HG02981 (cell line): ENCODE measurements at regions not wholly inside any gene's neighbourhood (a gene's known extent, or its start where the extent isn't known, plus 50 kb on each side); places are given as distances from the start of the nearest gene placed in this dataset.
"Not testable (repeated sequence)": the region's sequence is repeated elsewhere in the genome, so short reads cannot be mapped to it uniquely, and the experiment has no call there.

Experiments
- ATAC-seq: cut with Tn5 transposase; IDR thresholded peaks from one replicate; pipeline ENCODE4 v1.9.1; 2021; ENCODE audit warnings: mild to moderate bottlenecking, moderate library complexity; ENCODE audit not compliant: unreplicated experiment

DNA sequence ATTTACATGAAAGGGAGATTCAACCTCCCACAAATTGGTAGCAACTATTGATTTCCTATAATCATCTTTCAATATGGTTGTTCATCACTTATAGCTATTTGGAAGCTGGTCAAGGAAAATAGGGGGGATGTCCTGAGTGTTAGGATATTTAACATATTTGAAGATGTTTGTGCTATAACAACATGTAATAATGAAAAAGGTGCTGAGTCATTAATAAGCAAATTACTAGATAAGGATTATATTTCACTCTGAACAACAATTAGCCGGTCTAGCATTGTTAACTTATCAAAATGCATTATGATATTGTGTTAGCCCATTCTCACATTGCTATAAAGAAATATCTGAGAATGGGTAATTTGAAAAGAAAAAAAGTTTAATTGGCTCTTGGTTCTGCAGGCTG lies 225.8 kb upstream of the ARPP21 start:
- no peak for ATAC-seq

DNA sequence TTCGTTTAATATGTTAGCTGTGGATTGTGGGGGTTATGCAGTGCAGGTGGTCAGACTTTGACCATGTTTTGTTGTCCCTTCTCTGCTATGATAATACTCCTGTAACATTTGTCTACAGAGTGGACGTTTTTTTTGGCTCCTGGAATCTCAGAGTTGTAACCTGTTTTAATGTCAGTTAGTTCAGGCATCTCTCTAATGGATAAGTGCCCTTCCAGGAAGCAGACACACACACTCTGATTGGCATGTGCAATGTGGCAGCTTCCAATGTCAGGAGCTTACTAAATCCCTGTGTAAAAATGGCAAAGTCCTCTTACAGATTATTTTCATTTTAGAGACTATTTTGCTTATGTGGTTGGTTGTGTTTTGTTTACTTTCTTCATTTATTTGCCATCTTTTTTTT lies 222.2 kb upstream of the ARPP21 start:
- no peak for ATAC-seq

DNA sequence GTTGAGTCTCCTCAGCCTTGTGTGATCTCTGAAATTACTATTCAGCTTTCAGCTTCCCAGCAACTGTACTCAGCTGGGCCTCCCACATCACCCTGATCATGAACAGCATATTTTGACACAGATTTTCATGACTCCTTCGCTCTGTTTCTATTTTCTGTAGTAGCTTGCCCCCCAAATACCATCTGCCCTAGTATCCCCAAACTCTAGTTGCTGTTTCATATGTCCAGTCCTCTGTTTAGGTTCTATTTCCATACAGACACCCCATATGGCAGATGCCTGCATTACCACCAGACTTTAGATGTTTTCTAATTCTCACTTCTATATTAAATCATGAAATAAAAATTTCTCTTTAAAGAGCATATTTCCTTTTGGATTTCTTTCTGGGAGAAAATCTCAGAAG lies 217.2 kb upstream of the ARPP21 start:
- no peak for ATAC-seq

- no peak for ATAC-seq
These were observed 216.3 kb upstream of the ARPP21 start for GRCh38 chr3:35422836-35423601.

DNA sequence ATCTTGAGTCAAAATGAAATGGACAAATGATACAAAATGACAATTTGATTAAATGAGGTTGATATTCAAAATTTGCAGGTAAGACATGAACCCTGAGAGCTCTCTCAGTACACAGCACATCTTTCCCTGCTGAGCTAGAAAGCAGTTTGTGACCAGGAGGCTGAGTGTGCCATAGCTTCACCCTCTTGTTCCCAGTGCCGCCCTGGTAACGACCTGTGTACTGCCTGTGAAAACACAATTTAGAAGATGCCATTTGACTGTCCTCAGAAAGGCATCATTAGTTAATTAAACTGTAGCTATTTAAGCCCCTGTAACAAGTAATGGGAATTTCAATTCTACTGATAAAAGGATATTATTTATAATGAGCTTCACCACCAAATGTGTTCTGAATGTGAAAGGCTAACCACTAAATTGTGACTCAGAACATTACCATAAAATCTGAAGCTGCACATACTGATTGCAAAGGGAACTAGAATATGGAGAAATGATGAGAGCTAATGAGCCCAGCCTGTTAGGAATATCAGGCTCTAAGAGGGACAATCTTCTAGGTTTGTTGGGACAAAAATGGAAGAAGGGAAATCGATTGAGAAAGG lies 212.9 kb upstream of the ARPP21 start:
- ATAC-seq: no peak

DNA sequence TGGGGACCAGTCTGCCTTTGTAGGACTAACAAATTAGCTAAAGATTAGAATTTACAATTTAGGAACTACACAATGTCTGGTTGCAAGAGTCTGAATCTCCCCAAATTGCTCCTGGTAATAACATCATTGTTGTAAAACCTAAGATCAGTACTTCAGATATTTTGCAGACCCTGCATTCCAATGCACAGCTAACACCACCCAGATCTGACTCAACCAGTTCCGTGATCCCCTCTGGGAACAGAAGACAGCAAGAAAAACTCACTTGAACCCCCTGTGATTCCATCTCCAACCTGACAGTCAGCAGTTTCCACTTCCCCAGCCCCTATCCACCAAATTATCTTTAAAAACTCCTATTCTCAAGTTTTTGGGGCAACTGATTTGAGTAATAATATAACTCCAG lies 201.9 kb upstream of the ARPP21 start:
- ATAC-seq: no peak

- no peak for ATAC-seq
These were observed 201.2 kb upstream of the ARPP21 start for GRCh38 chr3:35438101-35438500.

DNA sequence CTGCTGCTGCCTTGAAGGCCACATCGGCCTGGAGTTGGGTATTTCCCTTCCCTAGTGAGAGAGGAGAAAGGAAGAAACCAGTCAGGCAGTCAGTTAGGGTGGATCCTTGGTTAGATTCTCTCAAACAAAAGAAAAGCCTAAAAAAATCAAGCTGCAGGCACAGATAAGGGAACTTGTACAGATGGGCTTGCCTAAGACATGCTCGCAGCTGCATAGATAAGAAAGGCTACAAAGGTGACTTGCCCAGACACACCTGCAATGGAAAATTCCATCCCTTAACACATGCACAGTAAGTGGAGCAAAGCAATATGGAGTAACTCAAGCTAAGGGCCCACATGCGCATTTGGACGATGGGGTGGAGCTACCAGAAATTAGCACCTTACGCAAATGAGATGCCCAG lies 199.7 kb upstream of the ARPP21 start:
- ATAC-seq: no peak

DNA sequence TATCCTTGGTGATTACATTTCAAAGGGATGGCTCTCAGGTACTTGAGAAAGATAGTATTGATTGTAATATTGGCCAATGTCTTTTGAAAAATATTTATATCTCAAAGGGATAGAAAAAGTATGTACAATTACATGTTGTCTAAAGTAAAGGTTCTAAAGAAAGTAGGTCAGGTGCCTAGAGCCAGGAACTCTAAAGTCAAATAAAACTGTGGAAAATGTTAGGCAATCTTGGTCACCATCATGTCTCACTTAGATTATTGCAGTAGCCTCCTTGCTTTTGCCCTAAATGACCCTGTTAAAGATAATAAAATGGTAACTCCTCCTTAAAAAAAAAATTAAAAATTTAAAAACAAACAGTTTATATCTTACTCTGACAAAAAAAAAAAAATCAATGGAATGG lies 198.5 kb upstream of the ARPP21 start:
- no peak for ATAC-seq

DNA sequence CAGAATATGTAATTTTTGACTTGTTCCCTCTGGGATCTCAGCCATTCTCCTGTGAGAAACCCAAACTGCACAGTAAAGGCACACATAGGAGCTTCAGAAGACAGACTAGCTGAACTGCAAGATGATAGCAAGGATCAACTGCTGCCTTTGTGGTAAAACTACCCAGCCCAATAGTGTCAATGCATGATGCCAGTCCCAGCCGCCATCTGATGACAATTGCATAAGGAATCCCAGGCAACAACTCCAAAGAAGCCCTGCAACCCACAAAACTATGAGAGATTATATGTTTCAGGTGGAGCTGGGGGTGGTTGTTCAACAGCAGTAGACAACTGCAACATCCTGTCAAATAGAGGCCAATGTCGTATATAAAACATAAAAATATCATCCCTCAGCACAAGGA lies 192.4 kb upstream of the ARPP21 start:
- no peak for ATAC-seq

GRCh38 chr3:35448121-35448520 lies 191.2 kb upstream of the ARPP21 start:
- ATAC-seq: no peak

GRCh38 chr3:35448681-35449080 lies 190.6 kb upstream of the ARPP21 start:
- no peak for ATAC-seq

DNA sequence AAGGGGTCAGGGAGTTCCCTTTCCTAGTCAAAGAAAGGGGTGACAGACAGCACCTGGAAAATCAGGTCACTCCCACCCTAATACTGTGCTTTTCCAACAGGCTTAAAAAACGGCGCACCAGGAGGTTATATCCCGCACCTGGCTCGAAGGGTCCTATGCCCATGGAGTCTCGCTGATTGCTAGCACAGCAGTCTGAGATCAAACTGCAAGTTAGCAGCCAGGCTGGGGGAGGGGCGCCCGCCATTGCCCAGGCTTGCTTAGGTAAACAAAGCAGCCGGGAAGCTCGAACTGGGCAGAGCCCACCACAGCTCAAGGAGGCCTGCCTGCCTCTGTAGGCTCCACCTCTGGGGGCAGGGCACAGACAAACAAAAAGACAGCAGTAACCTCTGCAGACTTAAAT lies 184.5 kb upstream of the ARPP21 start:
- not testable (repeated sequence) for ATAC-seq

GRCh38 chr3:35473956-35474355 lies 165.4 kb upstream of the ARPP21 start:
- no peak for ATAC-seq

- ATAC-seq: not testable (repeated sequence)
These were observed 156.8 kb upstream of the ARPP21 start for GRCh38 chr3:35482566-35482965.

DNA sequence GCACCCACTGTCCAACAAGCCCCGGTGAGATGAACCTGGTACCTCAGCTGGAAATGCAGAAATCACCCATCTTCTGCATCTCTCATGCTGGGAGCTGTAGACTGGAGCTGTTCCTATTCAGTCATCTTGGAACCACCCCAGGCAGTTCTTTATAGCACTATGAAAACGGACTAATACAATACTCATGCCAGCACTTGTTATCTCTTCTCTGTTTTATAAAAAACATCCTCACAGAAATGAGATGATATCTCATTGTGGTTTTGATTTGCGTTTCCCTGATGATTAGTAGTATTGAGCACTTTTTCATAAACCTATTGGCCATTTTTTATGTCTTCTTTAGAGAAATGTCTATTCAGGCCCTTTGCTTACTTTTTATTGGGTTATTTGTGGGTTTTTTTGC lies 156.2 kb upstream of the ARPP21 start:
- ATAC-seq: no peak

DNA sequence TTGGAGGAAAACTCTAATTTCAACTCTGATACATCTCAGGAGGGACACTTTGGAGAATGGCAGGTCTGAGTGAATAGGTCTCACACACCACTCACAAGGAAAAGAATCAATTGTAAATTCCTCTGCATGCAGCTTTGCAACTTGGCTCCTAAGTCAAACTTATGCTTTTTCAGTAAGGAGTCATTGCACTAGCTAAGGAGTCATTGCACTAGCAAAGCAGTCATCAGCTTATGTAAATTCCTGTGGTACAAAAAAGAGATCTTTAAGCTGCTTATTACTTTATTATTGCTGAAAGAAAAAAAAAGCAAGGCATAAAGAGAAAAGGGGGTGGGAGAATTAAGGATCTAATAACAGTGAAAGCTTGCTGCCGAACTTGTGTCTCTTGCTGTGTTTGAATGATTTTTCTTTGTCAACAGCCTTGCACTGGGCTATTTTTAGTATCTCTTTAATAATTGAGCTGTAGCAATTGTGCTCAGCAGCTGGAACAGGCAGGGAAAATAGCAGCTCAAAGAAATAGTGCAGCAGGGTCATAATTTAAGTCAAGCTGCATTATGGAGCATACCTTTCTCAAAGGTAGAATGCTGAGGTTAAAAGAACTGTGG lies 154.3 kb upstream of the ARPP21 start:
- ATAC-seq: no peak

DNA sequence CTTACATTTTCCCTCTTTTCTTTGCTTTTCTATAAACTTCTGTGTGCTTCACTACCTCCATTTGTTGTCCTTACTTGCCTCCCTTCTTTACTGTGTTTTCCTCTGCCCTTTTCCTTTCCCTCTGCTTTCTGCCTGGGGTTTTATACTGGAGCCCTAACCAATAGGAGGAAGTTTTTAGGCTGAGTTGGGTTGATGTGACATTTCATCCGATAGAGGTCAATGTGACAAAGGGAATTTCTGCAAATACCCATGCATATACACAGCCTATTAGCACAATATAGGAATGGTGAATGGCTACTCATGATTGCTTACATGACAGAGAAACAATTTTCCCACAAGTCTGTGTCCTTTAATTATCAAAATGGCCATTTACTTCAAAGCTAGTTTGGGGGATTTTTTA lies 153.0 kb upstream of the ARPP21 start:
- no peak for ATAC-seq

GRCh38 chr3:35487376-35487775 lies 151.9 kb upstream of the ARPP21 start:
- no peak for ATAC-seq

- no peak for ATAC-seq
These were observed 150.8 kb upstream of the ARPP21 start for GRCh38 chr3:35488526-35488925.

DNA sequence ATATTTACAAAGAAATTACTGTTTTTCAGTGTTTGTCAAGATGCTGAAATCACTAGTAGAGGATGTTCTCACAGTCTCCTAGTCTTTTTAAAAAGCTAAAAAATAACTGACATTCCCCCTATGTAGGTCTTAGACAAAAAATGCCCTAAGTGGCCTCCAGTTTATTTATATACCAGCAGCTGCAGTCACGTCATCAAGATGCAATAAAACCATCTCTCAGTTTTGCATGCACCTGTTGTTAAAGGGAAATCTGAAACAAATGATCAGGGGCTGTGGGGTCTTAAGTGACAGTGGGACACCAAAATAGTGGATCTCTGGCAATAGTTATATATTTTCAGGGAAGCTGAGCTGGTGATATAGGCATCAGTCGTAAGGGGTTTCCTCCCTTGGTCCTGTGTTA lies 146.5 kb upstream of the ARPP21 start:
- ATAC-seq: no peak

DNA sequence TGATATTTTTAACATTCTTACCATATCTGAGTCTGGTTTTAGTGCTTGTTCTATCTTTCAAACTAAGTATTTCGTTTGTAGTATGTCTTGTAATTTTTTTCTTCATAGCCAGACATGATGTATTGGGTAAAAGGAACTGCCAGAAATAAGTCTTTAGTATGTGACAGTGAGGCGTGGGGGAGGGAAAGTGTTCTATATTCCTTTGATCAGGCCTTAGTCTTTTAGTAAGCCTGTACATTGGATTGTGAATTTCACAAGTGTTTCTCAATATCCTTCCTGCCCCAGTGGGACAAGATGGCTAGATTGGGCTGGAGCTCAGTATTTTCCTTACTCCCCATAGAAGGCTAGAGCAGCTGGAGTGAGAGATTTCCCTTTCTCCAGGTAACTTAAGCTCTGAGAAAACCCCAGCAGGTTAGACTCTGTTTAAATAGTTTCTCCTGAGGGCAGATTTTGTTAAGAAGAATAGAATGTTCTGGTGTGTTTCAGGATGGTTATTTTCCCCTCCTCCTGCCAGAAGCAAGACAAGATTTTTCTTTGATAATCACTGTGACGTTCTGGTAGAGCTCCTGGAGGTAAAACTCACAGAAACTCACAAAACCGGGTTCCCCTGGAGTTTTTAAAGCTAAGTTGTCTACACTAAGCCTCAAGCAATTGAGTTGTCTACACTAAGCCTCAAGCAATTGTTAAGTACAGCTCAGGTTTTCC lies 140.7 kb upstream of the ARPP21 start:
- ATAC-seq: no peak
